SK-N-SH treated with all-trans-retinoic acid at 6 μM for 48 hours (cell line): ENCODE measurements at regions not wholly inside any gene's neighbourhood (a gene's known extent, or its start where the extent isn't known, plus 50 kb on each side); places are given as distances from the start of the nearest gene placed in this dataset.

Source experiments
- ATAC-seq: fragments of 200-7000 bp; cut with Tn5 transposase; 3 replicates; pipeline ENCODE4 v1.9.1; 2020; ENCODE audit warnings: mild to moderate bottlenecking, moderate library complexity
- ARNTL ChIP-seq: fragments of 450-650 bp; formaldehyde crosslinking; IDR thresholded peaks from 2 replicates; pipeline ENCODE4 v1.5.0; 2020; ENCODE audit warnings: low read depth, mild to moderate bottlenecking, moderate library complexity, borderline replicate concordance
- CREB5 ChIP-seq: fragments of 250-450 bp; sonication (Bioruptor Pico); IDR thresholded peaks from 2 replicates; pipeline ENCODE4 v1.5.1; 2020; ENCODE audit warnings: low read depth, mild to moderate bottlenecking, moderate library complexity
- CSRNP3 ChIP-seq: fragments of 250-450 bp; sonication (Bioruptor Pico); IDR thresholded peaks from 2 replicates; pipeline ENCODE4 v1.5.1; 2021; ENCODE audit warnings: mild to moderate bottlenecking, moderate library complexity
- ESRRG ChIP-seq: fragments of 250-450 bp; sonication (Bioruptor Pico); IDR thresholded peaks from 2 replicates; pipeline ENCODE4 v1.6.1; 2021; ENCODE audit warnings: mild to moderate bottlenecking
- GLIS3 ChIP-seq: fragments of 250-450 bp; sonication (Bioruptor Pico); IDR thresholded peaks from 2 replicates; pipeline ENCODE4 v1.5.0; 2020; ENCODE audit warnings: mild to moderate bottlenecking, moderate library complexity
- ISL1 ChIP-seq: fragments of 250-450 bp; sonication (Bioruptor Pico); IDR thresholded peaks from 2 replicates; pipeline ENCODE4 v2.1.2; 2022; ENCODE audit warnings: mild to moderate bottlenecking, moderate library complexity
- OSR1 ChIP-seq: fragments of 250-450 bp; sonication (Bioruptor Pico); IDR thresholded peaks from 2 replicates; pipeline ENCODE4 v1.8.0; 2022; ENCODE audit warnings: moderate library complexity, mild to moderate bottlenecking, inconsistent platforms
- POU6F1 ChIP-seq: fragments of 250-450 bp; sonication (Bioruptor Pico); IDR thresholded peaks from 2 replicates; pipeline ENCODE4 v1.8.0; 2021; ENCODE audit warnings: low read depth, mild to moderate bottlenecking, moderate library complexity, borderline replicate concordance
- PPARA ChIP-seq: fragments of 250-450 bp; sonication (Bioruptor Pico); IDR thresholded peaks from 2 replicates; pipeline ENCODE4 v1.5.0; 2020; ENCODE audit warnings: mild to moderate bottlenecking, borderline replicate concordance
- RARB ChIP-seq: fragments of 250-450 bp; sonication (Bioruptor Pico); IDR thresholded peaks from 2 replicates; pipeline ENCODE4 v1.8.0; 2021; ENCODE audit warnings: mild to moderate bottlenecking, moderate library complexity
- SNAI2 ChIP-seq: fragments of 250-450 bp; sonication (Bioruptor Pico); IDR thresholded peaks from 2 replicates; pipeline ENCODE4 v1.5.0; 2020; ENCODE audit warnings: mild to moderate bottlenecking, moderate library complexity
- ZC3H10 ChIP-seq: fragments of 250-450 bp; sonication (Bioruptor Pico); IDR thresholded peaks from 2 replicates; pipeline ENCODE4 v1.5.1; 2021; ENCODE audit warnings: mild to moderate bottlenecking, moderate library complexity
- ZFP3 ChIP-seq: fragments of 250-450 bp; sonication (Bioruptor Pico); IDR thresholded peaks from 2 replicates; pipeline ENCODE4 v1.5.0; 2020; ENCODE audit warnings: mild to moderate bottlenecking, moderate library complexity
- ZNF70 ChIP-seq: fragments of 450-650 bp; formaldehyde crosslinking; IDR thresholded peaks from 2 replicates; pipeline ENCODE4 v1.5.0; 2020; ENCODE audit warnings: mild to moderate bottlenecking, moderate library complexity
- ZNF8 ChIP-seq: fragments of 450-650 bp; formaldehyde crosslinking; IDR thresholded peaks from 2 replicates; pipeline ENCODE4 v1.5.0; 2020; ENCODE audit warnings: mild to moderate bottlenecking, moderate library complexity
- TF ChIP-seq, protein P1 (sequence below): fragments of 250-450 bp; sonication (Bioruptor Pico); IDR thresholded peaks from 2 replicates; pipeline ENCODE4 v1.8.0; 2020; ENCODE audit warnings: mild to moderate bottlenecking, moderate library complexity, borderline replicate concordance

- TF ChIP-seq POU6F1 (no peak), ESRRG (no peak), PPARA (no peak), CSRNP3 (CRISPR knock-in tag) (no peak), ISL1 (CRISPR knock-in tag) (no peak)
- TF ChIP-seq, protein P1, sequence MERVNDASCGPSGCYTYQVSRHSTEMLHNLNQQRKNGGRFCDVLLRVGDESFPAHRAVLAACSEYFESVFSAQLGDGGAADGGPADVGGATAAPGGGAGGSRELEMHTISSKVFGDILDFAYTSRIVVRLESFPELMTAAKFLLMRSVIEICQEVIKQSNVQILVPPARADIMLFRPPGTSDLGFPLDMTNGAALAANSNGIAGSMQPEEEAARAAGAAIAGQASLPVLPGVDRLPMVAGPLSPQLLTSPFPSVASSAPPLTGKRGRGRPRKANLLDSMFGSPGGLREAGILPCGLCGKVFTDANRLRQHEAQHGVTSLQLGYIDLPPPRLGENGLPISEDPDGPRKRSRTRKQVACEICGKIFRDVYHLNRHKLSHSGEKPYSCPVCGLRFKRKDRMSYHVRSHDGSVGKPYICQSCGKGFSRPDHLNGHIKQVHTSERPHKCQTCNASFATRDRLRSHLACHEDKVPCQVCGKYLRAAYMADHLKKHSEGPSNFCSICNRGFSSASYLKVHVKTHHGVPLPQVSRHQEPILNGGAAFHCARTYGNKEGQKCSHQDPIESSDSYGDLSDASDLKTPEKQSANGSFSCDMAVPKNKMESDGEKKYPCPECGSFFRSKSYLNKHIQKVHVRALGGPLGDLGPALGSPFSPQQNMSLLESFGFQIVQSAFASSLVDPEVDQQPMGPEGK (CRISPR knock-in tag): no peak
- ATAC-seq: no peak
These were observed 119.1 kb downstream of the FHL5 start for GRCh38 chr6:96682017-96682416.

DNA sequence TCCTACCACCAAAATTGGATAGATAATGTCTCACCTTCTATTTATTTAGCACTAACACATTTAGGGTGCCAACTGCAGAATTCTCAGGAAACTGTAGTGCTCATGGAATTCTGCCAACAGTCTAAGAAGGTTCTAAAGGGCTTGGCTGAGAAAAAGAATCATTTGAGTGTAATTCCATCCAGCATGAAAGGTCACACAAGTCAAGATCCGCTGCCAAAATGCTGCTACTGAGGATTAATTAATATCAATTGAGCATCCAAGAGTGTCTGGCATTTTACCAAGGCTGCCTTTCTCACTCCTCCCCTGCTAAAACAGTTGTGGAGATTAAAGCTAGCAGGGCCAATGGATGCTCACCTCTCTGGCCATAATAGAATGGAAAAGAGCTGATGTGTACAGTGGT lies 112.7 kb downstream of the FHL5 start:
- TF ChIP-seq ZFP3 (CRISPR knock-in tag) (no peak), ZNF70 (CRISPR knock-in tag) (no peak), OSR1 (no peak), GLIS3 (CRISPR knock-in tag) (no peak), CREB5 (CRISPR knock-in tag) (no peak), SNAI2 (CRISPR knock-in tag) (no peak), CSRNP3 (CRISPR knock-in tag) (no peak), ARNTL (no peak), PPARA (no peak), ZNF8 (CRISPR knock-in tag) (no peak), RARB (CRISPR knock-in tag) (no peak), ISL1 (CRISPR knock-in tag) (no peak), ZC3H10 (CRISPR knock-in tag) (no peak), ESRRG (no peak), POU6F1 (no peak)
- ATAC-seq: no peak
